ENCODE measurements at regions not wholly inside any gene's neighbourhood (a gene's known extent, or its start where the extent isn't known, plus 50 kb on each side); places are given as distances from the start of the nearest gene placed in this dataset.
"Not testable (repeated sequence)": the region's sequence is repeated elsewhere in the genome, so short reads cannot be mapped to it uniquely, and the experiment has no call there.

- no peak for DNase-seq (ENCODE audit: low spot score)
Measured at GRCh38 chr12:124475295-124476010, 92.0 kb downstream of the NCOR2 start.

GRCh38 chr12:124474709-124475108, 92.7 kb downstream of the NCOR2 start:
- no peak for DNase-seq (ENCODE audit: low spot score)

GRCh38 chr12:124472690-124473279, 94.6 kb downstream of the NCOR2 start:
- no peak for DNase-seq (ENCODE audit: low spot score)

GRCh38 chr12:124471828-124472227, 95.6 kb downstream of the NCOR2 start:
- DNase-seq (ENCODE audit: low spot score) = no peak

GRCh38 chr12:124470806-124471205, 96.6 kb downstream of the NCOR2 start:
- DNase-seq (ENCODE audit: low spot score) = no peak

- no peak for DNase-seq (ENCODE audit: low spot score)
Measured at GRCh38 chr12:124470139-124470538, 97.3 kb downstream of the NCOR2 start.

GRCh38 chr12:124469193-124469888, 98.1 kb downstream of the NCOR2 start:
- DNase-seq (ENCODE audit: low spot score) = no peak

- not testable (repeated sequence) for DNase-seq (ENCODE audit: low spot score)
Measured at GRCh38 chr12:124467549-124467948, 99.9 kb downstream of the NCOR2 start.

GRCh38 chr12:124466216-124467128, 100.9 kb downstream of the NCOR2 start:
- DNase-seq (ENCODE audit: low spot score) = peak; percentile 57

GRCh38 chr12:124465473-124465872, 101.9 kb downstream of the NCOR2 start:
- DNase-seq (ENCODE audit: low spot score) = no peak

- DNase-seq (ENCODE audit: low spot score) = no peak
Measured at GRCh38 chr12:124464830-124465229, 102.6 kb downstream of the NCOR2 start.

GRCh38 chr12:124464062-124464461, 103.3 kb downstream of the NCOR2 start:
- no peak for DNase-seq (ENCODE audit: low spot score)

- no peak for DNase-seq (ENCODE audit: low spot score)
Measured at GRCh38 chr12:124463341-124463921, 104.0 kb downstream of the NCOR2 start.

GRCh38 chr12:124462750-124463149, 104.7 kb downstream of the NCOR2 start:
- no peak for DNase-seq (ENCODE audit: low spot score)

GRCh38 chr12:124461851-124462623, 105.4 kb downstream of the NCOR2 start:
- DNase-seq (ENCODE audit: low spot score) = no peak

GRCh38 chr12:124461241-124461673, 106.2 kb downstream of the NCOR2 start:
- no peak for DNase-seq (ENCODE audit: low spot score)

- no peak for DNase-seq (ENCODE audit: low spot score)
Measured at GRCh38 chr12:124460771-124461170, 106.6 kb downstream of the NCOR2 start.

GRCh38 chr12:124459852-124460645, 107.4 kb downstream of the NCOR2 start:
- no peak for DNase-seq (ENCODE audit: low spot score)

GRCh38 chr12:124458992-124459851, 108.2 kb downstream of the NCOR2 start:
- DNase-seq (ENCODE audit: low spot score) = no peak

Measured in kidney capillary endothelial cell (primary cell).